SU-DHL-6 (cell line): ENCODE measurements at regions not wholly inside any gene's neighbourhood (a gene's known extent, or its start where the extent isn't known, plus 50 kb on each side); places are given as distances from the start of the nearest gene placed in this dataset.

ENCODE experiments used
- H2AFZ ChIP-seq: fragments of 200-600 bp; sonication (generic); 2 replicates; pipeline ENCODE4 v1.6.1; 2014; ENCODE audit warnings: low read depth, mild to moderate bottlenecking, moderate library complexity, mixed read lengths, antibody characterized with exemption, low read length; ENCODE audit not compliant: severe bottlenecking
- H3F3A ChIP-seq: fragments of 200-600 bp; shearing (Covaris generic); 2 replicates; pipeline ENCODE4 v1.6.0; 2016; ENCODE audit warnings: antibody characterized with exemption, mild to moderate bottlenecking; ENCODE audit not compliant: insufficient read depth
- H3K27ac ChIP-seq: fragments of 200-600 bp; sonication (generic); 2 replicates; pipeline ENCODE4 v1.5.1; 2016; ENCODE audit warnings: low read depth, mild to moderate bottlenecking, low read length, moderate library complexity, mixed read lengths
- H3K27me3 ChIP-seq: fragments of 200-600 bp; sonication (generic), shearing (Covaris generic); 2 replicates; pipeline ENCODE4 v1.6.0; 2014; ENCODE audit warnings: mild to moderate bottlenecking, low read length
- H3K36me3 ChIP-seq: fragments of 200-600 bp; sonication (generic); 2 replicates; pipeline ENCODE4 v1.6.1; 2014; ENCODE audit warnings: mild to moderate bottlenecking, low read length, mixed read lengths
- H3K4me2 ChIP-seq: fragments of 300-600, 200-600 bp; shearing (Covaris generic), sonication (generic); 2 replicates; pipeline ENCODE4 v1.6.0; 2014; ENCODE audit warnings: low read length, low read depth, mild to moderate bottlenecking; ENCODE audit not compliant: poor library complexity, severe bottlenecking
- H3K4me3 ChIP-seq: fragments of 200-600 bp; sonication (generic); 2 replicates; pipeline ENCODE4 v1.5.1; 2014; ENCODE audit warnings: antibody characterized with exemption, low read length, mild to moderate bottlenecking, mixed read lengths; ENCODE audit not compliant: insufficient read depth, poor library complexity, severe bottlenecking
- H3K79me2 ChIP-seq: fragments of 200-600 bp; sonication (generic); 2 replicates; pipeline ENCODE4 v1.6.1; 2014; ENCODE audit warnings: mild to moderate bottlenecking, low read length, moderate library complexity; ENCODE audit not compliant: insufficient read depth
- H3K9ac ChIP-seq: fragments of 200-600 bp; sonication (generic); 2 replicates; pipeline ENCODE4 v1.7.0; 2014; ENCODE audit warnings: mild to moderate bottlenecking, low read length
- H3K9me2 ChIP-seq: fragments of 200-600 bp; sonication (generic); replicated peaks from 2 replicates; pipeline ENCODE4 v1.6.1; 2014; ENCODE audit warnings: low read length; ENCODE audit not compliant: insufficient read depth
- H3K9me3 ChIP-seq: fragments of 200-600 bp; sonication (generic); 2 replicates; pipeline ENCODE4 v1.6.1; 2014; ENCODE audit warnings: low read length, mixed read lengths; ENCODE audit not compliant: insufficient read depth
- H4K20me1 ChIP-seq: fragments of 200-600 bp; sonication (generic); 2 replicates; pipeline ENCODE4 v1.6.1; 2014; ENCODE audit warnings: low read depth, mild to moderate bottlenecking, antibody characterized with exemption, low read length, moderate library complexity, mixed read lengths
- EZH2phosphoT487 ChIP-seq: fragments of 200-600 bp; sonication (generic), shearing (Covaris generic); conservative IDR thresholded peaks from 2 replicates; pipeline ENCODE4 v1.6.1; 2018; ENCODE audit warnings: mild to moderate bottlenecking, antibody characterized with exemption, low read length, moderate library complexity, mixed read lengths
- TF ChIP-seq, protein P1 (sequence below): fragments of 200-600 bp; sonication (generic); IDR thresholded peaks from one replicate; pipeline ENCODE4 v1.5.1; 2017; ENCODE audit warnings: antibody characterized with exemption, mild to moderate bottlenecking, low read length, moderate library complexity; ENCODE audit not compliant: insufficient read depth, poor library complexity, severe bottlenecking

DNA sequence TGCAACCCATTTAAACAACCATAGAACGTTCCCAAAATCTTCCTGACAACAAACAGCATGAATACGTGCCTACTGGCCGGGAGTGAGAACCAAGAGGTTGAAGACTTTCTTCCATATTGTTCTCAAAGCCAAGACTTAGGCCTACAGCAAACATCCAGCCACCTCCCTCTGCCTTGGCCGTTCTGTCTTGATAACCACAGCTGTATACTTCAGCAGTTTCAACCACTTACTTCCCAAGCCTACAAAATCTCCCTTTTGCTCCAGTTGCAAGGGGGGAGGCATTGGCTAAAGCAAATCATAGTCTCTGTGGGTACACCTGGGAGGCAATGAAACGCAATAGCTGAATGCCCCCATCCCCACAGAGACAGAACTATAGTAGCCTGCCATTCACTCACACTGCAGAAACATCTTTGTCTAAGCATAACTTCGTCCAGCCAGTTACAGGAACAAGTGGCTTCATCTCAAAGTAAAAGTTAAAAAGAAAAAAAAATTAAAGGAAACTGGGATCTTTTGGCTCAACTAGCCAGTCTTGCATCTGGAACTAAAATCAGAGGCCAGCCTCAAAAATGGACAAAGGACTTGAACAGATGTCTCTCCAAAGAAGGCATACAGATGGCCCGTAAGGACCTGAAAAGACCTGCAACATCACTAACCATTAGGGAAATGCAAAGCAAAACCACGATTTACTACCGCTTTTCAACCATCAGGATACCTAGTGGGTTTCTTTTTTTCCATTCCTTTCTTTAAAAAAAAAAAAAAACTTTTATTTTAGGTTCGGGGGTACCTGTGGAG, 186.0 kb downstream of the PSMG1 start:
- no peak overlapping the region for H3K9ac ChIP-seq
- H4K20me1 ChIP-seq: no peaks in the 10 kb centered on the region
- H3K27me3 ChIP-seq: no peaks in the 10 kb centered on the region
- no peak overlapping the region for H3K4me2 ChIP-seq
- H3K27ac ChIP-seq: no peak overlapping the region
- TF ChIP-seq EZH2phosphoT487: no peak
- TF ChIP-seq, protein P1, sequence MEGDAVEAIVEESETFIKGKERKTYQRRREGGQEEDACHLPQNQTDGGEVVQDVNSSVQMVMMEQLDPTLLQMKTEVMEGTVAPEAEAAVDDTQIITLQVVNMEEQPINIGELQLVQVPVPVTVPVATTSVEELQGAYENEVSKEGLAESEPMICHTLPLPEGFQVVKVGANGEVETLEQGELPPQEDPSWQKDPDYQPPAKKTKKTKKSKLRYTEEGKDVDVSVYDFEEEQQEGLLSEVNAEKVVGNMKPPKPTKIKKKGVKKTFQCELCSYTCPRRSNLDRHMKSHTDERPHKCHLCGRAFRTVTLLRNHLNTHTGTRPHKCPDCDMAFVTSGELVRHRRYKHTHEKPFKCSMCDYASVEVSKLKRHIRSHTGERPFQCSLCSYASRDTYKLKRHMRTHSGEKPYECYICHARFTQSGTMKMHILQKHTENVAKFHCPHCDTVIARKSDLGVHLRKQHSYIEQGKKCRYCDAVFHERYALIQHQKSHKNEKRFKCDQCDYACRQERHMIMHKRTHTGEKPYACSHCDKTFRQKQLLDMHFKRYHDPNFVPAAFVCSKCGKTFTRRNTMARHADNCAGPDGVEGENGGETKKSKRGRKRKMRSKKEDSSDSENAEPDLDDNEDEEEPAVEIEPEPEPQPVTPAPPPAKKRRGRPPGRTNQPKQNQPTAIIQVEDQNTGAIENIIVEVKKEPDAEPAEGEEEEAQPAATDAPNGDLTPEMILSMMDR: no peak
- H3K4me3 ChIP-seq: no peak overlapping the region
- H3K79me2 ChIP-seq: no peaks in the 10 kb centered on the region
- no peaks in the 10 kb centered on the region for H3K9me3 ChIP-seq
- no peak overlapping the region for H2AFZ ChIP-seq
- no peaks in the 10 kb centered on the region for H3F3A ChIP-seq
- no peaks in the 10 kb centered on the region for H3K36me3 ChIP-seq
- H3K9me2 ChIP-seq: no peaks in the 10 kb centered on the region

DNA sequence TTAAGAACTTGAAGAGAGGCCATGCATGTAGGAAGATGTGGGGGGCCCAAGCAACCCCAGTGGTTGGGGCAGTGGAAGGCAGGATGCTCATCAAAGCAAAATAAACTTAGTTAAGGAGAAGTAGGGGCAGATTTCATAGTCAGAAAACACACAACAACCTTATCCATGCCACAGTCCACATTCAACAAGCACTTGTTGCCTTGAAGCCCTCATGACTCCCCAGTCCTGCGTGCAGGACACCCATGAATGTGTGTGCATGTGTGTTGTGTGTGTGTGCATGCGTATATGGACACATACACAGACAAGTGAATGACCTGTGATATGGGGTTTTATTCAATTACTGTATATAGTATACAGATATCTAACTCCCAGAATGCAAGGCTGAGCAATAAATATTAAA, 186.9 kb downstream of the PSMG1 start:
- no peak overlapping the region for H3K9ac ChIP-seq
- no peaks in the 10 kb centered on the region for H4K20me1 ChIP-seq
- no peak overlapping the region for H3K27ac ChIP-seq
- no peaks in the 10 kb centered on the region for H3K79me2 ChIP-seq
- H3K9me3 ChIP-seq: no peaks in the 10 kb centered on the region
- TF ChIP-seq, protein P1: no peak
- no peak for TF ChIP-seq EZH2phosphoT487
- H3K4me3 ChIP-seq: no peak overlapping the region
- H2AFZ ChIP-seq: no peak overlapping the region
- no peaks in the 10 kb centered on the region for H3K9me2 ChIP-seq
- H3F3A ChIP-seq: no peaks in the 10 kb centered on the region
- no peaks in the 10 kb centered on the region for H3K36me3 ChIP-seq
- no peak overlapping the region for H3K4me2 ChIP-seq
- no peaks in the 10 kb centered on the region for H3K27me3 ChIP-seq

DNA sequence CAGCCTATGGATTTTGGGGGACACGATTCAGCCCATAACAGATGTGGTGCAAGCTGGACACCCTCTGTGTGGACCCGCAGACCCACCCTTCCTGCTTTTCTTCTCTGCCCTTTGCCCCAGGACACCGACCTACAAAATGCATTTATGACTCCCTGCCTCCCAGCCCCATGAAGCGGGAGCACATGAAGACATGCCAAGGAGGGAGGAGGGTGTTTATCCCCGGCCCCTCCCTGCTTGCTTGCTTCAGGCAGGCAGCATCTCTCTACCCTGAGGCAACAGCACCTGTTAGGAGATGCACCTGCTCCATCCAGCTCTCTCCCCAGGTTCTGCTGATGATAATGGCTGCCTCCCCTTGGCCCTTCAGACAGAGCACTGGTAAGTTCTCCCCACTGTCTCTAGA, 187.5 kb downstream of the PSMG1 start:
- Histone ChIP-seq H3K27ac (no peak overlapping the region), H3K4me2 (no peak overlapping the region), H3K27me3 (no peaks in the 10 kb centered on the region), H3K36me3 (no peaks in the 10 kb centered on the region), H2AFZ (no peak overlapping the region), H3K79me2 (no peaks in the 10 kb centered on the region), H3K9me2 (no peaks in the 10 kb centered on the region), H3K4me3 (no peak overlapping the region), H4K20me1 (no peaks in the 10 kb centered on the region), H3F3A (no peaks in the 10 kb centered on the region), H3K9ac (no peak overlapping the region), H3K9me3 (no peaks in the 10 kb centered on the region)
- TF ChIP-seq, protein P1: no peak
- TF ChIP-seq EZH2phosphoT487: no peak
